G401.6 (cell line): ENCODE measurements at regions not wholly inside any gene's neighbourhood (a gene's known extent, or its start where the extent isn't known, plus 50 kb on each side); places are given as distances from the start of the nearest gene placed in this dataset.

Experiments
- FAIRE-seq: peaks from 2 replicates; lab custom pipeline; 2012; peaks lifted over from hg19 to GRCh38; lab: Jason Lieb, UNC

DNA sequence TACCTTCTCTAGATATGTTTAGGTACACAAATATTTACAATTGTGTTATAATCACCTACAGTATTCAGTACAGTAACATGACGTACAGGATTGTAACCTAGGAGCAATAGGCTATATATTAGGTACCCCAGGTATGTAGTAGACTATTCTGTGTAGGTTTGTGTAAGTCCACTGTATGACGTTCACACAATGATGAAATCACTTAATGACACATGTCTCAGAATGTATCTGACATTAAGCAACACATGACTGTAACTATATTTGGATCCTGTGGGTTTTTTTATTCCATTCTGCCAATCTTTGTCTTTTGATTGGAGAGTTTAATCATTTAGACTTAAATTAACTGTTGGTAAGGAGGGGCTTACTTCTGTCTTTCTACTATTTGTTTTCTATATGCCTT lies 52.1 kb downstream of the STYXL2 start:
- no peak for FAIRE-seq

DNA sequence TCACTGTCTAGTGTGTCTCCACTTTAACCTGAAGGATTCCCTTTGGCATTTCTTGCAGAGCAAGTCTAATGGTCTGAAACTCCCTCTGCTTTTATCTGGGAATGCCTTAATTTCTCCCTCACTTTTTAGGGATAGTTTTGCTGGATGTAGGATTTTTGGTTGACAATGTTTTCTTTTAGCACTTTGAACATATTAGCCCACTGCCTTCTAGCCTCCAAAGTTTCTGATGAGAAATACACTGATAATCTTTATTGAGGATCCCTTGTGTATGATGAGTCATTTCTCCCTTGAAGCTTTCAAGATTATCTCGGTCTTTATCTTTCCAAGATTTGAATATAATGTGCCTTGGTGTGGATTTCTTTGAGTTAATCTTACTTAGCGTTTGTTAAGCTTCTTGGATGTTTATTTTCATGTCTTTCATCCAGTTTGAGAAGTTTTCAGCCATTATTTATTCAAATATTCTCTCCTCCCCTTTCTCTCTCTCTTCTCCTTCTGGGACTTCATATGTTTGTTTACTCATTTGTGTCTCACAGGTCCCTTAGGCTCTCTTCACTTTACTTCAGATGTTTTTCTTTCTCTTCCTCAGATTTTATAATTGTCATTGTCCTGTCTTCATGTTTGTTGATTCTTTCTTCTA lies 53.1 kb downstream of the STYXL2 start:
- FAIRE-seq, result no peak

DNA sequence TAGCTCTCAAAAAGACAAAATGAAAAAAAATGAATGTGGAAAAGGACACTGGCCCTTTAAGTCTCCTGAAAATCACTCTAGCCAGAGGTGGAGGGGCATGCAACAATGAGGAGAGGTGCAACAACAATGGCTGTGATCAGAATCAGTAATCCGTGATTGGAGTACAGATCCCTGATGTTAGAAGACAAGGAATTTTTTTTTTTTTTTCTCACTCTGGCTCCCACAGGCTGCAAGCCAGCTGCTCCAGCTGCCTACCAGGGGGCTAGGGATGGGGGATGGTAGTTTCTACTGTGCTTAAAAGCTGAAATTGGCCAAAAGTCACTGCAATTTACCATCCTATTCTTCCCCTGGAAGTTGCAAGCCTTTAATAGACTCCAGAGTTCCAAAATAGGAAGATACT lies 54.5 kb downstream of the STYXL2 start:
- FAIRE-seq, result no peak

GRCh38 chr1:167149793-167150491 lies 56.1 kb downstream of the STYXL2 start:
- no peak for FAIRE-seq

- no peak for FAIRE-seq
These were observed 56.6 kb downstream of the STYXL2 start for GRCh38 chr1:167150492-167150833.

GRCh38 chr1:167152192-167152876 lies 58.5 kb downstream of the STYXL2 start:
- no peak for FAIRE-seq

GRCh38 chr1:167156466-167156865 lies 62.6 kb downstream of the STYXL2 start:
- FAIRE-seq, result no peak

- no peak for FAIRE-seq
These were observed 63.2 kb downstream of the STYXL2 start for GRCh38 chr1:167157114-167157513.

- FAIRE-seq, result no peak
These were observed 62.4 kb upstream of the POU2F1 start for GRCh38 chr1:167158111-167158812.

GRCh38 chr1:167158813-167159275 lies 61.8 kb upstream of the POU2F1 start:
- no peak for FAIRE-seq

DNA sequence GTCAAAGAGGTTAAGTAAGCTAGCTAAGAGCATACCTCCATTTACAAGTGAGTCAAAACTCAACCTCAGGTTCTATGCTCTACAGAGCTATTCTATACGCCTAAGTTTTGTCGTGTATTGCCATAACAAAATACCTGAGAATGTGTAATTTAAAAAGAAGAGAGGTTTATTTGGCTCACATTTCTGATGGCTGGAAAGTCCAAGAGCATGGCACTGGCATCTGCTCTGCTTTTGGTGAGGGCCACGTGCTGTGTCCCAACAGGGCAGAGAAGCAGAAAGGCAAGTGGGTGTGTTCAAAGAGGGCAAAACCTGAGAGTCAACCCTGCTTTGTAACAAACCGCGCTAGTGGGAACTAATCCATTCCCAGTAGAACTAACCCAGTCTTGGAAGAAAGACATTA lies 60.9 kb upstream of the POU2F1 start:
- no peak for FAIRE-seq

DNA sequence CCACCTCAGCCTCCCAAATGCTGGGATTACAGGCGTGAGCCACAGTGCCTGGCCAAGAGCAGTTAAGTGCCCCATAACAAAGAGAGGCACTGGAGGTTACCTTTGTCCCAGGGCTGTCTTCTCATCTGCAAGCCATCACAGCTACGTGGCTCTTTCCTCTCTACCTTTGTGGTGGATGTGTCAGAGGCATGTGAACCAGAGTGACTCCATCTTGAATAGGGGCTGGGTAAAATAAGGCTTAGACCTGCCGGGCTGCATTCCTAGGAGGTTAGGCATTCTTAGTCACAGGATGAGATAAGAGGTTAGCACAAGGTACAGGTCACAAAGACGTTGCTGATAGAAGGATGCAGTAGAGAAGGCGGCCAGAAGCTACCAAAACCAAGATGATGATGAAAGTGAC lies 59.4 kb upstream of the POU2F1 start:
- FAIRE-seq, result no peak

- no peak for FAIRE-seq
These were observed 58.9 kb upstream of the POU2F1 start for GRCh38 chr1:167161762-167162161.

DNA sequence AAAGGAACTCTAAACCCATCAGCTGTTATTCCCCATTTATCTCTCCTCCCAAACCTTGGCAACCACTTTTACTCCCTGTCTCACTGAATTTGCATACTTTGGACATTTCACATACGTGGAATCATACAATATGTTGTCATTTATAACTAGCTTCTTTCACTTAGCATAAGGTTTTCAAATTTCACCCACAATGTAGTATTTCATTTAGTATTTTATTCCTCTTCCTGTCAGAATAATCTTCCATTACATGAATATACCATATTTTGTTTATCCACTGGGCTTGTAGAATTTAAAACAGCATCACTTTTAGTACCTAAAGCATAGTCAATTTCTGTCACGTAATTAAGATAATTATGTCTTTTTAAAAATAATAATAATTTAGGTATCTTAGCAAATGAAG lies 55.5 kb upstream of the POU2F1 start:
- FAIRE-seq, result peak; percentile 44

- no peak for FAIRE-seq
These were observed 54.6 kb upstream of the POU2F1 start for GRCh38 chr1:167165948-167166689.

- peak; percentile 76 for FAIRE-seq
These were observed 54.0 kb upstream of the POU2F1 start for GRCh38 chr1:167166690-167167075.

- FAIRE-seq, result no peak
These were observed 52.3 kb upstream of the POU2F1 start for GRCh38 chr1:167168424-167168823.

DNA sequence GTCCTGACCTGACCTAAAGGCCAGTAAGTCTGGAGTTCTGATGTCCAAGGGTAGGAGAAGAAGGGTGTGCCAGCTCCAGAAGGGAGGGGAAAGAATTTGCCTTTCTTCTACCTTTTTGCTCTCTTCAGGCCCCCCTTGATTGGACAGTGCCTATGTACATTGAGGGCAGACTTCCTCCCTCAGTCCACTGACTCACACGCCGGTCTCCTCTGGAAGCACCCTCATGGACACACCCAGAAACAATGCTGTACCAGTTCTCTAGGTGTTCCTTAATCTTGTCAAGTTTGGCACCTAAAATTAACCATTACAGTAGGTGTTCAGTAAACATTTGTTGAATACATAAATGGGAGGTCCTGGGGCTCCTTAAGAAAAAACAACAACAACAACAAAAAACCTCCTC lies 51.0 kb upstream of the POU2F1 start:
- no peak for FAIRE-seq
